HT-29 (cell line): ENCODE measurements at regions not wholly inside any gene's neighbourhood (a gene's known extent, or its start where the extent isn't known, plus 50 kb on each side); places are given as distances from the start of the nearest gene placed in this dataset.

Experiments
- DNase-seq: peaks from one replicate; pipeline ENCODE4 v3.0.0-alpha.2; 2015; ENCODE audit warnings: low spot score

- no peak for DNase-seq
Observed at GRCh38 chr12:84741692-84742091, 170.9 kb downstream of the SLC6A15 start.

DNA sequence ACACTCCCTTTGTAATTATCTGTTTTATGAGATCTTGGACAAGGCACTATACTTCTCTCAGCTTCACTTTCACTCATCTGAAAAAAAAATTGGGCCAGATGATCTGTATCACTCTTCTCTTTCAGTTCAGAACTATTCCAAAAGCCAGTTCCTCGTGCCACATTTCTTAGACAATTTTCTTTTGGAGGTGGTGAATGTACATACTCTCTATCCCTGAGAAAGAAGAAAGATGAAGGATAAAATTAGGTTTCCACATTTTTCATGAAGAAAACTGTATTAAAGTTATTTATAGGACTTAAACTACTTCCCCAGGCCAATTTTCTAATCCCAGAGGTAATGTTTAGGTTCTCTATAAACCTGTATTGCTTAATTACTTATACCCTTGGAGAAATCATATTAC is 171.6 kb downstream of the SLC6A15 start:
- no peak for DNase-seq

GRCh38 chr12:84740602-84741001 is 172.0 kb downstream of the SLC6A15 start:
- DNase-seq = no peak

GRCh38 chr12:84738481-84738972 is 174.1 kb downstream of the SLC6A15 start:
- no peak for DNase-seq

DNA sequence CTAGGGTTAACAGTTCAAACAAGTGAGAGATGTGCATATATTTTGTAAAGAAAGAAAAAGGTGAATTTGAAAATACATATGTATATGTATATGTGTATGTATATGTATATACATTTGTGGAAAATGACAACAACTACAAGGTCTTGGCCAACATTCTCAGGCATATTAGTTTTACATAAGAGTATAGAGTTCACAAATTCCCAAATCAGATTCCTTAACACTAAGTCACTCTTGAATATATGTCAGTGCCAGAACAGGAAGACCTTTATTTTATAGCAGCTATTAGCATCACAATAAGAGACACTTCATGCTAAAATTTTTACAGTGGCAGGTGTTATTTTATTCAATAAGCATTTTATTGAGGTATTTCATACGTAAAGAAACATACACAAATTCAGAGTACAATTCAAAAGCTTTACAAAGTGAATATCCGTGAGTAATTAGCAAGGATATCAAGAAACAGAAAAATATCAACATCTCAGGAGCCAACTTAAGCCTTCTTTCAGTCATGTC is 179.7 kb downstream of the SLC6A15 start:
- DNase-seq = no peak

- DNase-seq = no peak
Observed at GRCh38 chr12:84730561-84731162, 181.9 kb downstream of the SLC6A15 start.

DNA sequence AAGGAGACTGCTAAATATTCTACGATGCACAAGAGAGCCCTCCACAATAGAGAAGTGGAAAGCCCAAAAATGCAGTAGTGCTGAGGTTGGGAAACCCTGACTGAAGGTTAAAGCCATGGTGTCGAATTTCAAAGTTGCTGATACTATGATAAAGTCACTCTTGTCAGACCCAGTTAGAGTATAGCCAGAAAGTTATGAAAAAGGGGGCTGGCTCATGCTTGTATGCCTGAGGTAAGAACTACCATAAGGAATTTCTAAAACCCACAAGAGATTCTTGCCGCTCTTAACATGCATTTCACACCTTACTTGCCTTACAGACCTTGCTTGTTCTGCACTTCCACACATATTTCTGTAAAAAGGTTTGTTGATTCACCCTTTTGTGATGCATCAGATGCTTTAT is 184.6 kb downstream of the SLC6A15 start:
- no peak for DNase-seq

DNA sequence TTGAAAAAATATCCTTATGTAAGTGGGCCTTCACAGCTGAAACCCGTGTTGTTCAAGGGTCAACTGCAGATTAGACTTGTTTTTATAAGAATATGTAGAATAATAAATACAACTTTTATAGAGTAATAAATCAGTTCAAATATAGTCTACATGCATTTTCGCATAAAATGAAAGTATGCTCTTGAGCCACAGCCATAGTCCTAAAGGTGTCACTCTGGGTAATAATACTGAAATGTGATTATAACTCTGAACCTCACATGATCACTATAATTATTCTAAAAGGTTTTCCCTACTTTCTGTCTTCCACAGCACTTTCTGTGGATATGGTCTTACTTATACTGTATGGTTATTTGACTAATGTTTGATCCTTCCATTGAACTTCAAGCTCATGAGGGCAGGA is 185.8 kb downstream of the SLC6A15 start:
- DNase-seq = no peak

- DNase-seq = no peak
Observed at GRCh38 chr12:84723988-84724387, 188.6 kb downstream of the SLC6A15 start.

DNA sequence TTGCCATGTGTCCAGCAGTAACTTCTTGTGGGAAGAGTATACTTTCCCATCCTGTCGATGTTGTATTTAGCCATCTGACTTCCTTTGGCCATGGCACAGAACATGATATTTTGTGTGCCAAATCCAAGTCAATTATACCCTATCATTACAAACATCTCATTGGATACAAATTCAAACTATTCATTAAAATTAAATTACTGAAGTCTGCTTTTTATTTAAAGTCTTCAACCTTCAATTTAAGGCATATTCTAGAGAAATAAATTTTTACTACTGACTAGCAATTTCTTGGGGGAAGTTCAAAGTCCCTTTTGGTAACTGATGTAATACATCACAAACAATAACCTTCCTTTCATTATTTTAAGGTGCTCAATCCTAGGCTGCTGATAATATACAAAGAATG is 192.6 kb downstream of the SLC6A15 start:
- DNase-seq = no peak

GRCh38 chr12:84718906-84719305 is 193.7 kb downstream of the SLC6A15 start:
- no peak for DNase-seq

GRCh38 chr12:84712747-84713146 is 199.9 kb downstream of the SLC6A15 start:
- DNase-seq = no peak

- no peak for DNase-seq
Observed at GRCh38 chr12:84706374-84706773, 206.2 kb downstream of the SLC6A15 start.

GRCh38 chr12:84704856-84705255 is 207.7 kb downstream of the SLC6A15 start:
- no peak for DNase-seq

DNA sequence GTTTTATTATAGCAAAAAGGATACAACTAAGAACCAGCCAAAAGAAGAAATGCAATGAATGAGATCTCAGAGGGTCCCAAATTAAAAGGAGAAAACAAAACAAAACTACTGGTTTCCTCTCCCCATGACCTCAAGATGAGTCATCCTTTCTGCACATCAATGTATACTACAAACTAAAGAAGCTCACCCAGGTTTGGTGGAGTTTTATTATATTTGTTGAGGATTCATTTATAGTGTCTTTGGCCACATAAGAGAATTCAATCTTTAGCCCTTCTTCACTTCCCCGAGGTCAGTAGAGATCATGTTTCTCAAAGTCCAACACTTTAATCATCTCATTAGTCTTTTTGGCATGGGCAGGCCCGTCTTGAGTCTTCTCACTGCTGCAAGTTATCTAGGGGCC is 210.6 kb downstream of the SLC6A15 start:
- no peak for DNase-seq

GRCh38 chr12:84701041-84701440 is 211.6 kb downstream of the SLC6A15 start:
- no peak for DNase-seq

GRCh38 chr12:84698576-84699333 is 213.8 kb downstream of the SLC6A15 start:
- DNase-seq = no peak

DNA sequence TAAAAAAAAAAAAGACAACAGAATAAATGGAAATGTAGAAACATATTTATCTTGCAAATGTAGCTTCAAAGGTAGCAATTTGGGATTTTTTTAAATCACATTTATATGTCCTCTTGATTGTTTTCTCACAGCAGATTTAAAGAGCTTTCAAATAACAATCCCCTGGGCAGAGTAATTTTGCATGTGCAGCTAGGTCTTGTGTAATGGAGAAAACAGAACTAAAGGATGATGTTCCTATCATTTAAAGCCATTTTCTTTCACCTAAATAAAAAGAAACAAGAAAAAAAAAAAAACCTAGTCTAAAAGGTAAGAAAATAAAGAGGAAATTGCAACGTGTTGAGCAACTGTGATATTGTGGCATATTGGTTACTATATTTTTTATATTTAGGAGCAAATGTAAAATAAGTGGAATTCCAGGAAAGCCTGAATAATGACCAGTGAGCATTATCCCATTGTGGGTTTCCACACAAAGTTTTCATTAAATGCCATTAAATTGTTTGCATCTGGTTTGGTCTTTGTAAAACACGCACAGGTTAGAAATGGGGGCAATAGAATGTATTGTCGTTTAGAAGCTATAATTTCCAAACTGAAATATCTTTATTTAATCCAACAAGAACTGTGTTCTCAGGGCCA is 215.6 kb downstream of the SLC6A15 start:
- DNase-seq = no peak

DNA sequence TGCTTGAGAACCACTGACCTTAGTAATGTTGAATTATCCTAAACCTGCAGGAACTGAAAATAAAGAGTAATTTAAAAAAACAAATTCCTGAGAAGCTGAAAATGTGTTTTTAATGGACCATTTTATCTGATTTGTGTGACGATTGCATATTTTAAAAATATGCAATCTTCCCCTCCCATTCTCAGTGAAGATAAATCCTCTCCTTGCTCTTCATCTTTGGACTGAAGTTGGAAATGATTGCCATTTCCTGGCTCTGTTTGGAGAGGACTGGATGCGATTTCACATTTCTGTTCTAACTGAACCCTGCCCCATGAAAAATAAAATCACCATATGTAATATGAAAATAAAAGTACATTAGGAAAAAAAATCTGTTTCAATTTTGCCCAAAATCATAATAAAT is 216.3 kb downstream of the SLC6A15 start:
- no peak for DNase-seq

DNA sequence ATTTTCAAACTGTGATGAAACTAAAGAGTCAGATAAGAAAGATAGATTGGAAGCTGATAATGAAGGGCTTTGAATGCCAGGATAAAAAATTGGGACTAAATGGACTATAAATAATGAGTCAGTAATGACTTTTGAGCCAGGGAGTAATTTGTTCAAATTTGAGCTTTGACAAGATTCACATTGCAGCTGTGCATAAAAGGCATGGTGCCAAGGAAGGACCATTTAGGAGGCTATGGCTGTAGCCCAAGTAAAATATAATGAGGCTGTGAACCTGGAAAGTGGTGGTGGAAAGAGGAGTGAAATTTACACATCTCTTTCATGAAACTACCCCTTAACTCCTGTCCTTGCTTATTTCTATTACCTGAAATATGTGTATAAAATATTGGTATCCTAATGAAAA is 218.5 kb downstream of the SLC6A15 start:
- no peak for DNase-seq

- no peak for DNase-seq
Observed at GRCh38 chr12:84692071-84692470, 220.5 kb downstream of the SLC6A15 start.

DNA sequence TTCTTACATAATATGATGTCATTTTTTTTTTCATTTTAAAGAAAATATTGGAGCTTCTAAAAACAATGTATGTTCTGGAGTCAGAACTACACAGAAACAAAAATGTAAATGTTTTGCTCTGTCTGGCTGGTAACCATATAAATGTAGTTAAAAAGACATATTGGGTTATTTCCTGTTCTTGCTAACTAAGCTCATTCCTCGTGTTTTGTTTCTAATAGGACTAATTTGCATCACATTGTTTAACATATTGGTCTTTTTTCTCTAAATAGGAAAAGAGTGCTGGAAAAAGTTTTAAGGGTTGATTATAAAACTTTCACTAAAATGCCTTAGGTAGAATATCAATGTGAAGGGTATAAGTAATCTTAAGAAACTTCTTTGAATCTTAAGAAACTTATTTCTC is 221.3 kb downstream of the SLC6A15 start:
- DNase-seq = no peak

DNA sequence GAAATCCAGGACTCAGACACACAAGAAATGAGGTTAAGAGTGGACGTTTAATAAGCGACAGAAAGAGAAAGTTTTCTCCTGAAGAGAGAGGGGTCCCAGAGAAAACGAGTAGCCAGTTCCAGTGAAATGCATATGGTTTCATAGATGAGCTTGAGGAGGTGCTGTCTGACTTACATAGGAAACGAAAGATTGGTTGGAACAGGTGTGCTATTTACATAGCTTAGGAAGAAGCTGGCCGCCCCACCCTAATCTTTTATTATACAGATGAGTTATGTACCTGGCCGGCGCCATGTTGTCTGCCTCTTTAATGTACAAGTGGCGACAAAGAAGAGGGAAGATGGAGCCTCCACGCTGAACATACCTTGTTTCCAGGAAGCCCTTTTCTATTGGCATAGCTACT is 223.0 kb downstream of the SLC6A15 start:
- DNase-seq = no peak
